ENCODE measurements at regions not wholly inside any gene's neighbourhood (a gene's known extent, or its start where the extent isn't known, plus 50 kb on each side); places are given as distances from the start of the nearest gene placed in this dataset.

GRCh38 chr13:108369412-108369811 is 99.9 kb downstream of the TNFSF13B start:
- Histone ChIP-seq H3K9me3 (ENCODE audit: control insufficient read depth, insufficient read depth, low read length) (no peaks in the 10 kb centered on the region), H3K27ac (ENCODE audit: low read depth, low read length) (no peak overlapping the region), H3K27me3 (ENCODE audit: control insufficient read depth, insufficient read depth, low read length) (no peaks in the 10 kb centered on the region), H3K4me3 (ENCODE audit: low read depth, low read length) (no peak overlapping the region)
- DNase-seq (ENCODE audit: low read depth, low spot score): no peak
- POLR2A ChIA-PET: no interaction called here
- no peak for TF ChIP-seq CTCF (IDR thresholded peaks at IDR 0.05; ENCODE audit: low read depth, low read length)
- CTCF ChIA-PET: no interaction called here

GRCh38 chr13:108375034-108375433 is 105.5 kb downstream of the TNFSF13B start:
- TF ChIP-seq CTCF (IDR thresholded peaks at IDR 0.05; ENCODE audit: low read depth, low read length): no peak
- CTCF ChIA-PET: no interaction called here
- no peak overlapping the region for H3K4me3 ChIP-seq (ENCODE audit: low read depth, low read length)
- no peak overlapping the region for H3K27ac ChIP-seq (ENCODE audit: low read depth, low read length)
- H3K27me3 ChIP-seq (ENCODE audit: control insufficient read depth, insufficient read depth, low read length): no peaks in the 10 kb centered on the region
- POLR2A ChIA-PET: no interaction called here
- H3K9me3 ChIP-seq (ENCODE audit: control insufficient read depth, insufficient read depth, low read length): no peaks in the 10 kb centered on the region
- no peak for DNase-seq (ENCODE audit: low read depth, low spot score)

- no peak overlapping the region for H3K4me3 ChIP-seq (ENCODE audit: low read depth, low read length)
- ChIA-PET POLR2A (no interaction called here), CTCF (no interaction called here)
- H3K27ac ChIP-seq (ENCODE audit: low read depth, low read length): no peak overlapping the region
- no peak for DNase-seq (ENCODE audit: low read depth, low spot score)
- H3K27me3 ChIP-seq (ENCODE audit: control insufficient read depth, insufficient read depth, low read length): no peaks in the 10 kb centered on the region
- TF ChIP-seq CTCF (IDR thresholded peaks at IDR 0.05; ENCODE audit: low read depth, low read length): no peak
- no peaks in the 10 kb centered on the region for H3K9me3 ChIP-seq (ENCODE audit: control insufficient read depth, insufficient read depth, low read length)
Measured at GRCh38 chr13:108375772-108376171, 106.3 kb downstream of the TNFSF13B start.

- no peaks in the 10 kb centered on the region for H3K9me3 ChIP-seq (ENCODE audit: control insufficient read depth, insufficient read depth, low read length)
- ChIA-PET CTCF (no interaction called here), POLR2A (no interaction called here)
- no peaks in the 10 kb centered on the region for H3K27me3 ChIP-seq (ENCODE audit: control insufficient read depth, insufficient read depth, low read length)
- no peak overlapping the region for H3K27ac ChIP-seq (ENCODE audit: low read depth, low read length)
- no peak for DNase-seq (ENCODE audit: low read depth, low spot score)
- no peak overlapping the region for H3K4me3 ChIP-seq (ENCODE audit: low read depth, low read length)
- TF ChIP-seq CTCF (IDR thresholded peaks at IDR 0.05; ENCODE audit: low read depth, low read length): no peak
Measured at GRCh38 chr13:108376308-108376707, 106.8 kb downstream of the TNFSF13B start.

GRCh38 chr13:108377646-108378206 is 108.2 kb downstream of the TNFSF13B start:
- H3K4me3 ChIP-seq (ENCODE audit: low read depth, low read length): no peak overlapping the region

More at GRCh38 chr13:108377646-108378206, 108.2 kb downstream of the TNFSF13B start:
- ChIA-PET POLR2A (no interaction called here), CTCF (no interaction called here)
- no peak for TF ChIP-seq CTCF (IDR thresholded peaks at IDR 0.05; ENCODE audit: low read depth, low read length)
- H3K27me3 ChIP-seq (ENCODE audit: control insufficient read depth, insufficient read depth, low read length): no peaks in the 10 kb centered on the region
- H3K27ac ChIP-seq (ENCODE audit: low read depth, low read length): no peak overlapping the region
- H3K9me3 ChIP-seq (ENCODE audit: control insufficient read depth, insufficient read depth, low read length): no peaks in the 10 kb centered on the region
- DNase-seq (ENCODE audit: low read depth, low spot score): no peak

All from AG04450 (cell line).